Psoas muscle (tissue), 7 donors: ENCODE measurements at regions not wholly inside any gene's neighbourhood (a gene's known extent, or its start where the extent isn't known, plus 50 kb on each side); places are given as distances from the start of the nearest gene placed in this dataset.
"Not testable (repeated sequence)": the region's sequence is repeated elsewhere in the genome, so short reads cannot be mapped to it uniquely, and the experiment has no call there.

Experiments
- ATAC-seq, 4 donors: fragments of 200-7000 bp; cut with Tn5 transposase; one replicate each; pipeline ENCODE4 v1.9.1; 2020; ENCODE audit warnings: moderate library complexity in 3 of 4, mild to moderate bottlenecking in 2 of 4
- DNase-seq, 2 donors: peaks; one replicate each; pipeline ENCODE4 v3.0.0-alpha.2; 2020
- H3K27ac ChIP-seq: fragments of 200-600 bp; one replicate; pipeline ENCODE4 v1.8.0; 2022
- H3K27me3 ChIP-seq, 3 donors: fragments of 200-600 bp in 1 of 3; one replicate each; pipeline versions ENCODE4 v1.6.1 to v1.8.0; 2013 to 2022; ENCODE audit warnings: low read length in 2 of 3, mild to moderate bottlenecking in 2 of 3, moderate library complexity in 1 of 3; ENCODE audit not compliant: insufficient read depth in 3 of 3
- H3K36me3 ChIP-seq, 2 donors: fragments of 200-600 bp in 1 of 2; one replicate each; pipeline versions ENCODE4 v1.6.1 to v1.8.0; 2013 to 2022; ENCODE audit warnings: low read depth in 1 of 2, mild to moderate bottlenecking in 1 of 2, moderate library complexity in 1 of 2; ENCODE audit not compliant: insufficient read depth in 1 of 2
- H3K4me1 ChIP-seq: fragments of 200-600 bp; one replicate; pipeline ENCODE4 v1.8.0; 2022
- H3K4me3 ChIP-seq: fragments of 200-600 bp; one replicate; pipeline ENCODE4 v1.8.0; 2022; ENCODE audit warnings: mild to moderate bottlenecking
- H3K9me3 ChIP-seq: fragments of 200-600 bp; one replicate; pipeline ENCODE4 v1.8.0; 2022
- CTCF ChIP-seq: fragments of 200-600 bp; IDR thresholded peaks from one replicate; pipeline ENCODE4 v1.8.0; 2022; ENCODE audit warnings: antibody characterized with exemption
- WGBS, 3 donors: extraction: QIAGEN DNeasy Blood & Tissue Kit; methylation state at CpG; one replicate each; pipeline versions ENCODE4 v1.1.6 to v1.1.7; 2013; 5-methylcytosine and 5-hydroxymethylcytosine counted together
- intact Hi-C, 2 donors: fragments of 100-400 bp; cut with DNase I; formaldehyde crosslinking; loops; one replicate each; pipeline versions ENCODE4 v1.11.0 to v1.14.2; 2022
- donor health status: healthy with polysubstance abuse.
- donor health status: DM: no; HTN: no; CAD: no; lungs with moderate emphysema.
- donor health status: Bipolar disorder and iron deficiency.
- donor health status: healthy.
- donor health status: DM: yes; HTN: yes; CAD: no.
- donor health status: DM: no; HTN: no; CAD: no.
- donor health status: DM: yes; HTN: yes; CAD: no.

- 45 to 51% (median 45%) methylated on average over 3 of the region's 3 CpGs for WGBS, 3 donors
Measured at GRCh38 chr4:82123934-82124333, 249.9 kb downstream of the HNRNPD start.

GRCh38 chr4:82115183-82115582, 258.6 kb downstream of the HNRNPD start:
- H3K27ac ChIP-seq, DNase-seq, H3K9me3 ChIP-seq, H3K27me3 ChIP-seq, intact Hi-C loops, H3K36me3 ChIP-seq, ATAC-seq, H3K4me1 ChIP-seq, H3K4me3 ChIP-seq: not testable (repeated sequence)
- WGBS, 3 donors, result 87 to 96% (median 93%) methylated on average over 2 of the region's 3 CpGs

More at GRCh38 chr4:82123934-82124333, 249.9 kb downstream of the HNRNPD start:
- H3K4me3 ChIP-seq, result no peak overlapping the region
- H3K9me3 ChIP-seq, result no peaks in the 10 kb centered on the region
- ATAC-seq (no peak), DNase-seq (no peak)
- intact Hi-C loops, result no loop called here
- H3K27me3 ChIP-seq, result no peaks in the 10 kb centered on the region
- no peak overlapping the region for H3K27ac ChIP-seq
- no peak for TF ChIP-seq CTCF
- no peaks in the 10 kb centered on the region for H3K4me1 ChIP-seq
- H3K36me3 ChIP-seq, result no peaks in the 10 kb centered on the region

GRCh38 chr4:82108506-82108905, 265.3 kb downstream of the HNRNPD start:
- no peak for DNase-seq
- intact Hi-C loops, result no loop called here
- no peaks in the 10 kb centered on the region for H3K27me3 ChIP-seq
- no peaks in the 10 kb centered on the region for H3K36me3 ChIP-seq
- H3K4me1 ChIP-seq, result no peaks in the 10 kb centered on the region
- no peak overlapping the region for H3K4me3 ChIP-seq
- ATAC-seq, result no peak
- 59 to 79% (median 68%) methylated on average over 2 of the region's 2 CpGs for WGBS, 3 donors
- no peak overlapping the region for H3K27ac ChIP-seq
- no peaks in the 10 kb centered on the region for H3K9me3 ChIP-seq
- no peak for TF ChIP-seq CTCF

GRCh38 chr4:82104578-82104977, 269.2 kb downstream of the HNRNPD start:
- TF ChIP-seq CTCF, result no peak
- H3K4me3 ChIP-seq, result no peak overlapping the region
- no peaks in the 10 kb centered on the region for H3K36me3 ChIP-seq
- no peaks in the 10 kb centered on the region for H3K27me3 ChIP-seq
- intact Hi-C loops, result no loop called here
- DNase-seq (no peak), ATAC-seq (no peak)
- WGBS, 3 donors, result 67 to 79% (median 71%) methylated on average over 1 of the region's 1 CpG
- H3K27ac ChIP-seq, result no peak overlapping the region
- H3K4me1 ChIP-seq, result no peaks in the 10 kb centered on the region
- no peaks in the 10 kb centered on the region for H3K9me3 ChIP-seq

- ATAC-seq (no peak), DNase-seq (no peak)
- no peak for TF ChIP-seq CTCF
Measured at GRCh38 chr4:82099928-82100579, 273.7 kb downstream of the HNRNPD start.

More at GRCh38 chr4:82099928-82100579, 273.7 kb downstream of the HNRNPD start:
- H3K27me3 ChIP-seq, result no peaks in the 10 kb centered on the region
- H3K4me1 ChIP-seq, result no peaks in the 10 kb centered on the region
- no peaks in the 10 kb centered on the region for H3K9me3 ChIP-seq
- no peak overlapping the region for H3K4me3 ChIP-seq
- intact Hi-C loops, result no loop called here
- H3K36me3 ChIP-seq, result no peaks in the 10 kb centered on the region
- 46 to 53% (median 48%) methylated on average over 6 of the region's 6 CpGs for WGBS, 3 donors
- H3K27ac ChIP-seq, result no peak overlapping the region
